Stimulated activated CD4-positive, alpha-beta T cell treated with anti-CD3 and anti-CD28 coated beads, Interleukin-1b, Interleukin-23, amount 100 ng/mL, for 48 hours (primary cell): ENCODE measurements at regions not wholly inside any gene's neighbourhood (a gene's known extent, or its start where the extent isn't known, plus 50 kb on each side); places are given as distances from the start of the nearest gene placed in this dataset.
"Not testable (repeated sequence)": the region's sequence is repeated elsewhere in the genome, so short reads cannot be mapped to it uniquely, and the experiment has no call there.

Experiments
- DNase-seq: peaks from one replicate; pipeline ENCODE4 v3.0.0-alpha.2; 2020

DNA sequence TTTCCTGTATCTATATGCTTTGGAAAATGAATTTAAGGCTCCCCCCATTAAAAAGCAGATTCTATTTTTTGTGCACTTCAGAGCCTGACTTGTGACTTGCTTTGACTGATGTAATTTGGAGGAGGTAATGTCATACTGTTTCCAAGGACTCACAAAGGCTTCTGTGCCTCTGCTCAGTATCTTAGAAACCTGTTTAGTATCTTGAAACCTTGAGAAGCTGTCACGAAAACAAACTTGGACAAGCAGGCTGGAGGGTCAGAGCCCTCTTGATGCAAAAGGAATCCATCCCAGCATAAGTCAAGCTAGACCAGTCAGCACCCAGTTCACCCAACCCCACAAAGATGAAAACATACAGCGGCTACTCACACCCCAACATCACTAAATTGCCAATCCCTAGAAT lies 560.0 kb upstream of the PCDH7 start:
- DNase-seq = no peak

GRCh38 chr4:30172416-30172815 lies 547.8 kb upstream of the PCDH7 start:
- DNase-seq = no peak

DNA sequence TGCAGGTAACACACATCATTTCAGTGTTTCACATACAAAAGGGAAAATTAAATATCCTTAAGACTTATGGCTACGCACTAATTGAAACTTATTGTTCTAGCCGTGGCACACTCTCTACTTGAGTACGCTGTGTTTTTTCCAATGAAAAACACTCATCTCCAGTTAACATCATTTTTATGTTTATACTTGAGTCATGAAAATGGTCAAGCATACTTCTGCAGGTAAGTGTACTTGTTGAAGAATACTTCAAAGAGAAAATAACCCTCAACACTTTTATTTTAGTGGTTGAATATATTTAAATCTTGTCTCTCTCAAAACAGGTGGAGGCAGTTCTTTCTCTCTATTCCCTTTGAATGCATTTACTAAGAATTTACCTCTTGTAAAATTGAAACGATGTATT lies 538.7 kb upstream of the PCDH7 start:
- no peak for DNase-seq

- no peak for DNase-seq
Measured at GRCh38 chr4:30181918-30182317, 538.3 kb upstream of the PCDH7 start.

DNA sequence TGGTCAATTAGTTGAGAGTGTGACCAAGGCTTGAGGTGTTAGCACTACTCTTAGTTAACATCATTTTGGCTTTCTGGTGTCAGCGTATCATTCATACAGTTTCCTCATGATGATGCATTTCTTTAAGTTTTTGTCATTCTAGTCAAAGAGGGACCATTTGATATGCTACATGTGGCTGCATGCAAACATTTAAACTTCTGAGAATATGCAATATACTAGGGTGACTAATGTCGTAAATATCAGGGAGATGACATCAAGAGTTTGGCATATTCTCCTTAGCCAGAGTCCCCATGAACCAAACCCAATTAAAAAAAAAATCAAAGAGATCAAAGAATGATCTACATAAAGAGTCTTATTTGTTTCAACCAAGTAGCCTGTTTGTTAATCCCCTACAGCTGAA lies 537.4 kb upstream of the PCDH7 start:
- no peak for DNase-seq

DNA sequence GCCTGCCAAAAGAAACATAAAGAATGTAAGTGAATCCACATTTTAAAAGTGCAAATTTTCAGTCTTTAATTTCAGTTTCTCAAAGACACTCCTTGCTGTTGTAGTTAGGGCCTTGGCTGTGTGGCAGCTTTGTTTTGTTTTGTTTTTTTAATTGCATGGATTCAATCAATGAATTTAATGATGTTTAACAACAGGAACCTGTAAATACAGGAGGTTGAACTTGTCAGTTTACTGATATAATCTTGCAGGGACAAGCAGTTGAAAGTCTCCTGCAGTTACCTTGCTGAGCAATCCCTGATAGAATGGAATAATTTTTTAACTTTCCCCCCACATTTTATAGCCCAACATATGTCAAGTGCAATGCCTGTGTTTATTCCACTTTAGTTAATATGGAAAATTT lies 528.3 kb upstream of the PCDH7 start:
- no peak for DNase-seq

- DNase-seq = no peak
Measured at GRCh38 chr4:30207389-30207788, 512.8 kb upstream of the PCDH7 start.

GRCh38 chr4:30208731-30209435 lies 511.3 kb upstream of the PCDH7 start:
- no peak for DNase-seq

- not testable (repeated sequence) for DNase-seq
Measured at GRCh38 chr4:30215973-30216372, 504.2 kb upstream of the PCDH7 start.

- no peak for DNase-seq
Measured at GRCh38 chr4:30245140-30245539, 475.0 kb upstream of the PCDH7 start.

GRCh38 chr4:30256116-30256832 lies 463.9 kb upstream of the PCDH7 start:
- DNase-seq = no peak

DNA sequence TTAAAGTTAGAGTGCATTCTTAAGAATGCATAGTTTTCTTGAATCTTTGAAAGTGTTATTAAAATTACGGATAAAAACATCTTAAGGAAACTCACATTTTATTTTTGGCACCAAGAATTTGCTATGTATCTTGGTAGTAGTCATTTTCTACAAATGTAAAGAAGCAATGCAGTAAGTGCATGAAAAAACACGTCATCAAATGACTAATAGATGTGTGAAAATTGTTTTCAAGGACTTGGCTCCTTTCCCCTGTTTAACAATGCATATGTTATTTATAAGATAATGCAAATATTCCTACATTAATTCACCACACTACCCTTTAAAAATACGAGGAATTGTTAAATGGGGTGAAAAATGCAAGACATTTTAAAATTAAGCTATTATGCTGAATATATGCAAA lies 461.2 kb upstream of the PCDH7 start:
- DNase-seq = no peak

GRCh38 chr4:30262379-30262778 lies 457.8 kb upstream of the PCDH7 start:
- no peak for DNase-seq

DNA sequence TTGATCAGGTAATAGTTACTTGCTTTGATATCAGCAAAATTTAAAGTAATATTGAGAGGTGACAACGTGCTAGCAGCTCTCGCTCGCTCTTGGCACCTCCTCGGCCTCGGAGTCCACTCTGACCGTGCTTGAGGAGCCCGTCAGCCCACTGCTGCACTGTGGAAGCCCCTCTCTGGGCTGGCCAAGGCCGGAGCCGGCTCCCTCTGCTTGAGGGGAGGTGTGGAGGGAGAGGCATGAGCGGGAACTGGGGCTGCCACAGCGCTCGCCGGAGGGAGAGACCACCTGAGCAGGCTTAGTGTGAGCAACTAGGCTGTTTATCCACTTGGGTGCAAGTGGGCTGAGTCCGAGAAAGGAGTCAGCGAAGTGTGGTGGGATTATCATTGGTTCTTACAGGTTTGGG lies 455.7 kb upstream of the PCDH7 start:
- DNase-seq = no peak

DNA sequence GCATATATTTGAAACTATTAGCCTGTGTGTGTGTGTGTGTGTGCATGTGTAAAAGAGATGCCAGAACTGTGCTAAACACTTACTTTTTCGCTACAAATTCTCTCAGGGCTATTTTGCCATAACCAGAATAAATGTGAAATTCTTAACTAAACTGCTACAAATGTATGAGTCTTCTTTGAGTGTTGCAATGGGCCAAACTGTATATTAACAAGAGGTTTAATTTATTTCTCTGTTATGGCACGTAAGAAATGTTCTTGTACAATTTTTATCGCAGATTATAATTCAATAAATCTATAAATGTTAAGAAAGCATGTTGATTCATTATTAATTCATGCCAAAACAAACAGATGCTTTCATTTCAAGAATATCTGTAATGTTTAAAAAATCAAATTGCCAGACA lies 454.5 kb upstream of the PCDH7 start:
- DNase-seq = no peak

DNA sequence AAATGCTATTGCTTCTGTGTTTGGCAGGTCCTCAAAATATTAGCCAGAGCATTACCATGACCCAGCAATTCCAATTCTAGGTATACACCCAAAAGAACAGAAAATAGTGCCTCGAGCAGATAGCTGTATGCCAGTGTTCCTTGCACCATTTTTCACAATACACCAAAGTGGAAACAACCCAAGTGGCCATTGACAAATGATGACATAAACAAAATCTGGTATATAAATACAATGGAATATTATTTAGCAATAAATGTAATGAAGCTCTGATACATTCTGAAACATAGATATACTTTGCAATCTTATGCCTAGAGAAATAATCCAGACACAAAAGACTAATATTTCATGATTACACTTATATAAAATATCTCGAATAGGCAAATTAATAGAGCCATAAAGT lies 451.8 kb upstream of the PCDH7 start:
- no peak for DNase-seq

GRCh38 chr4:30269850-30270249 lies 450.3 kb upstream of the PCDH7 start:
- no peak for DNase-seq

DNA sequence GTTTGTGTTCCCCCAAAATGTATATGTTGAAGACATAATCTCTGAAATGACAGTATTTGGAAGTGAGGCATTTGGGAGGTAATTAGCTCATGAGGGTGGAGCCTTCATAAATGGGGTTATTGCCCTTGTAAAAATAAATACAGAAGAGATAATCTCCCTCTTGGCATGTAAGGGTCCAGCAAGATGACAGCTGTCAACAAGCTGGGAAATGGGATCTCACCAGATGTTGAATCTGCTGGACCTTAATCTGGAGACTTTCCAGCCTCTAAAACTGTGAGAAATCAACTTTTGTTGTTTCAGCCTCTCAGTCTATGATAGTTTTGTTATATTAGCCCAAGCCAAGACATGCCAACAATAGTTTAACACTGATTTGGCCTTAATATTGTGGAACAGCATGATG lies 438.2 kb upstream of the PCDH7 start:
- no peak for DNase-seq

DNA sequence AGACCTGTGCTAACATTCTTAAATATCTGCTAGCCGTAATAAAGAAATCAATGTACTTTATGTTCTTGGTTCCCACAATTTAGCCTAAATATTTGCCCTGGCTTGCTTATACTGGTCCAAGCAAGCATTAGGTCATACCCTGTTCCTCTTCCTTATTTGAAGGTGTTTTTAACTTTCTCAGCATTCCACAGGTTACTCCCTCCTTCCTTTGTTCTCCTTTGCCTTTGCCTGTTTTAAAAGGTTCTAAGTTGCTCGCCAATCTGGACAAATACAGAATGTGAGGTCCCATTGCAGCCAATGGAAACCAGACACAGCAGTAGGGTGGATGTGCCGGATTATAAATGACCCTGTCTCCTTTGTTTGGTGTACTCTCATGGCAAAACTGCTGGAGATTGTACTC lies 436.8 kb upstream of the PCDH7 start:
- no peak for DNase-seq

GRCh38 chr4:30294295-30294694 lies 425.9 kb upstream of the PCDH7 start:
- DNase-seq = no peak

DNA sequence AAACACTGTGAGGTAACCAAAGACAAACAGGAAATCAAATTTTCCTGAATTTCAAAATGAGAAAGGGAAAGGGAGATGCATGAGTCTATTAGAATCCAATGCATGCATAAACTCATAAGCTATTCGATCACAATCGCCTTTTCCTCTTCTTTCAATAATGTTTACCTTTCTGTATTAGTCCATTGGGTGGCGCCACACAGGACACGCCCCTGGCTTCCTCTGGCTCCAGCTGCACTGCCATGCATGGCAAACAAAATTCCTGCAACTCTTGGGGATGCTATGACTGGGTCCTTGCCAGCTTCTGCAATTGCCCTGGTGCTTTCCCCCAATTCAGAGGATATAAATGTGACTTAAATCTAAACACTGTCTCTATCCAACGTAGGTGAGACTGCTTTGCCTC lies 424.5 kb upstream of the PCDH7 start:
- DNase-seq = no peak

GRCh38 chr4:30314001-30314400 lies 406.2 kb upstream of the PCDH7 start:
- no peak for DNase-seq

DNA sequence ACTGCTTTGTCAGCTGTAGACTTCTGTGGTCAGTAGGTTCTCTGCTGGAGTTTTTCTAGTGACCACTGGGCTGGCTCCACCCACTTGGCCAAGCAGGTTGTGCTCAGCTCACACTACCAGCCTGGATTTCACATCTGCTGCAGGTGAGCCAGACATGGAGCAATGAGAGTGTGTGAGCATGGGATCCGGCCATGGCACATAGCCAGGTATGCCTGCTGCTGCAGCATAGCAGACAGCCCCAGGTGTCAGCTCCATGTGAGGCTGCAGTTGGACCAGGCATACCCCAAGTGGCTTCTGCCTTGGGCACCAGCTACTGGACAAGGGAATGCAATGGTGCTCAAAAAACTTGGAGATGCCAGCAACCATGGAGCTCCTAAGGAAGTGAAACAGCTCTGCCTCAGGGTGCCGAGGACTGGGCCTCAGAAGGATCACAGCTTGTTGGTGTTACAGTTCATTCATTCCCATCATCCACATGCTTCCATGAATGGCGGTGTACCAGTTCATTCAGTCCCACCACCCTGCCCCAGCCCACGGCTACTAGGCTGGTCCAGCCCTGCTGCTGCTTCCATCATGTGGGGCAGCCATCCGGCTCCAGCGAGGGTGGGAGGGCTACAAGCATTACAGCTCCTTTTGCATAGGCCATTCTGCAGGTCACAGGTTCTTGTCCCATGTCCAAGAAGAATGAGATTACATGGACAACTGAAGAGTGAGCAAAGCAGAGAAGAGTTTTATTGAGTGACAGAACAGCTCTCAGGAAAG lies 389.1 kb upstream of the PCDH7 start:
- DNase-seq = no peak

DNA sequence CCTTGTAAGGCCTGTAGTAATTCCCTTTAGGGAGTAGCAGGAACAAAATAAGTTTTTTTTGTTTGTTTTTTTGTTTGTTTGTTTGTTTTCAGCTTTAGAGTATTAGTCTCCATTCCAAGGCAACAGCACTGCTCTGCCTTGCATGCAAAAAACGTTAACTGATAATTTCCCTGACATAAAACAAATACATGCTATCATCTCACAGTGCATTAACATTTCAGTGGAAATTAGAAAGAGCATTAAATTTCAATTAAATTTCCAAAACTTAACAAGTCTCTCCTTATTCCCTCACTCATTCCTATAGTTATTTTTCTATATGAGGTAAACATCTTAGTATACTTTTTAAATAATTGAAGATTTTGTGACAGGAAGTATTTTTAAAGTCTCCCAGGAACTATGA lies 378.4 kb upstream of the PCDH7 start:
- DNase-seq = no peak
